ENCODE measurements at regions not wholly inside any gene's neighbourhood (a gene's known extent, or its start where the extent isn't known, plus 50 kb on each side); places are given as distances from the start of the nearest gene placed in this dataset.

DNA sequence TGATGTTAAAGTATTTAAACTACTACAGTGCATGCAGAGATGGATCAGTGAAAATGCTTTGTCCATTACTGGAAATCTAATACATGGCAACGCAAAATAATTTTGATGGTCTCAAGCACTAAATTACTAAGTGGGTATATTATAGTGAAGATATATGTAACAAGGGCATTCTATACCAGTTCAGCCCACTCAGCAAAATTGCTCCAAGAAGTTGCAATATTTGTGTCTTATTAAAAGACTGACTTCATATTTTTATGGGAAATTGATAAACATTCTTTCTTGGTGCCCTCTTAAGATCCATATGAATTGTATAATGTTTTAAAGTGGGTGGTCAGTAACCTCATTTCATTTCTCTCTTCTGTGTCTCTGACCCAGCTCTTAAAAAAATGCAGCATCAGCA lies 343.1 kb upstream of the MEX3C start:
- TF ChIP-seq ESRRA (IDR thresholded peaks at IDR 0.05; ENCODE audit: borderline replicate concordance, low read length) (no peak), NPAS2 (CRISPR knock-in tag; IDR thresholded peaks at IDR 0.05; ENCODE audit: borderline replicate concordance) (no peak), JUN (IDR thresholded peaks at IDR 0.05) (no peak), SREBF2 (IDR thresholded peaks at IDR 0.05) (no peak), MAFK (IDR thresholded peaks at IDR 0.05; ENCODE audit: partially characterized antibody) (peak; percentile 68)

DNA sequence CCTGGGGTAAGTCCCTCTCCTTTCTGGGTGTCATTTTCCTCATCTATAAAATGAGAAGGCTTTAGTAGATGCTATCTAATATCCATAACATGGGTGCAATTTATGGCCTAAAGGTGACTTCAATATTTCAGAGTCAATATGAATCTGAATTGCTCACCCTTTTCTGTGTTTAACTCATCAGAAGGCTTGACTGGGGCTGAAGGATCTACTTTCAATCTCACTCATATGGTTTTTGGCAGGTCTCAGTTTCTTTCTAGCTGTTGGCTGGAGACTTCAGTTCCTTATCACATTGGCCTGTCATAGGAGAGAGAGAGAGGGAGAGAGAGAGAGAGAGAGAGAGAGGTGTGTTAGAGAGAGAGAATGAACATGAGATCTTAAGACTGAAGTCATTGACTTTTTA lies 343.7 kb upstream of the MEX3C start:
- CTCF ChIA-PET: no interaction called here
- POLR2A ChIA-PET: no interaction called here
- FAIRE-seq (no peak), DNase-seq (ENCODE audit: low read depth in 1 of 2, low spot score in 1 of 2) (no peak), ATAC-seq (no peak)
- Histone ChIP-seq H3K4me3 (no peak overlapping the region), H3K4me2 (no peak overlapping the region), H3K9me3 (no peaks in the 10 kb centered on the region), H3K4me1 (no peaks in the 10 kb centered on the region), H3K27ac (no peak overlapping the region)
- no peak for TF ChIP-seq TFCP2L1 (CRISPR knock-in tag; IDR thresholded peaks at IDR 0.05)
- TF ChIP-seq, protein P1, sequence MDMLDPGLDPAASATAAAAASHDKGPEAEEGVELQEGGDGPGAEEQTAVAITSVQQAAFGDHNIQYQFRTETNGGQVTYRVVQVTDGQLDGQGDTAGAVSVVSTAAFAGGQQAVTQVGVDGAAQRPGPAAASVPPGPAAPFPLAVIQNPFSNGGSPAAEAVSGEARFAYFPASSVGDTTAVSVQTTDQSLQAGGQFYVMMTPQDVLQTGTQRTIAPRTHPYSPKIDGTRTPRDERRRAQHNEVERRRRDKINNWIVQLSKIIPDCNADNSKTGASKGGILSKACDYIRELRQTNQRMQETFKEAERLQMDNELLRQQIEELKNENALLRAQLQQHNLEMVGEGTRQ (IDR thresholded peaks at IDR 0.05): no peak
- TF ChIP-seq MAFK (IDR thresholded peaks at IDR 0.05; ENCODE audit: partially characterized antibody): no peak
- TF ChIP-seq FOSL2 (IDR thresholded peaks at IDR 0.05): no peak
- TF ChIP-seq FOSL2 (CRISPR knock-in tag; IDR thresholded peaks at IDR 0.05): no peak
- TF ChIP-seq JUNB (IDR thresholded peaks at IDR 0.05): no peak
- TF ChIP-seq GATA3 (IDR thresholded peaks at IDR 0.05; ENCODE audit: borderline replicate concordance): no peak
- no peak for TF ChIP-seq FOXS1 (CRISPR knock-in tag; IDR thresholded peaks at IDR 0.05)
- no peak for TF ChIP-seq FOSB (CRISPR knock-in tag; IDR thresholded peaks at IDR 0.05)
- no peak for TF ChIP-seq ZNF302 (CRISPR knock-in tag; IDR thresholded peaks at IDR 0.05)
- TF ChIP-seq POLR2AphosphoS2 (conservative IDR thresholded peaks at IDR 0.05; ENCODE audit: low read length): no peak
- TF ChIP-seq BHLHE40 (IDR thresholded peaks at IDR 0.05; ENCODE audit: low read depth, low read length): no peak
- TF ChIP-seq KDM1A (IDR thresholded peaks at IDR 0.05; ENCODE audit: low read depth): no peak
- no peak for TF ChIP-seq NPAS2 (CRISPR knock-in tag; IDR thresholded peaks at IDR 0.05; ENCODE audit: borderline replicate concordance)
- TF ChIP-seq, protein P2, sequence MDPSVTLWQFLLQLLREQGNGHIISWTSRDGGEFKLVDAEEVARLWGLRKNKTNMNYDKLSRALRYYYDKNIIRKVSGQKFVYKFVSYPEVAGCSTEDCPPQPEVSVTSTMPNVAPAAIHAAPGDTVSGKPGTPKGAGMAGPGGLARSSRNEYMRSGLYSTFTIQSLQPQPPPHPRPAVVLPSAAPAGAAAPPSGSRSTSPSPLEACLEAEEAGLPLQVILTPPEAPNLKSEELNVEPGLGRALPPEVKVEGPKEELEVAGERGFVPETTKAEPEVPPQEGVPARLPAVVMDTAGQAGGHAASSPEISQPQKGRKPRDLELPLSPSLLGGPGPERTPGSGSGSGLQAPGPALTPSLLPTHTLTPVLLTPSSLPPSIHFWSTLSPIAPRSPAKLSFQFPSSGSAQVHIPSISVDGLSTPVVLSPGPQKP (IDR thresholded peaks at IDR 0.05; ENCODE audit: low read depth, low read length): no peak
- TF ChIP-seq, protein P3, sequence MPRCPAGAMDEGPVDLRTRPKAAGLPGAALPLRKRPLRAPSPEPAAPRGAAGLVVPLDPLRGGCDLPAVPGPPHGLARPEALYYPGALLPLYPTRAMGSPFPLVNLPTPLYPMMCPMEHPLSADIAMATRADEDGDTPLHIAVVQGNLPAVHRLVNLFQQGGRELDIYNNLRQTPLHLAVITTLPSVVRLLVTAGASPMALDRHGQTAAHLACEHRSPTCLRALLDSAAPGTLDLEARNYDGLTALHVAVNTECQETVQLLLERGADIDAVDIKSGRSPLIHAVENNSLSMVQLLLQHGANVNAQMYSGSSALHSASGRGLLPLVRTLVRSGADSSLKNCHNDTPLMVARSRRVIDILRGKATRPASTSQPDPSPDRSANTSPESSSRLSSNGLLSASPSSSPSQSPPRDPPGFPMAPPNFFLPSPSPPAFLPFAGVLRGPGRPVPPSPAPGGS (IDR thresholded peaks at IDR 0.05): no peak
- TF ChIP-seq, protein P4, sequence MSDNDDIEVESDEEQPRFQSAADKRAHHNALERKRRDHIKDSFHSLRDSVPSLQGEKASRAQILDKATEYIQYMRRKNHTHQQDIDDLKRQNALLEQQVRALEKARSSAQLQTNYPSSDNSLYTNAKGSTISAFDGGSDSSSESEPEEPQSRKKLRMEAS (IDR thresholded peaks at IDR 0.05): no peak

More for the DNA sequence above, 343.1 kb upstream of the MEX3C start:
- CTCF ChIA-PET: no interaction called here
- POLR2A ChIA-PET: no interaction called here
- Histone ChIP-seq H3K4me1 (no peaks in the 10 kb centered on the region), H3K9me3 (no peaks in the 10 kb centered on the region), H3K4me3 (no peak overlapping the region), H3K27ac (no peak overlapping the region), H3K4me2 (no peak overlapping the region)
- DNase-seq (ENCODE audit: low read depth in 1 of 2, low spot score in 1 of 2) (no peak), ATAC-seq (no peak), FAIRE-seq (no peak)
- 96% methylated on average over 1 of the region's 1 CpG for WGBS (ENCODE audit: missing lambda C conversion rate)

DNA sequence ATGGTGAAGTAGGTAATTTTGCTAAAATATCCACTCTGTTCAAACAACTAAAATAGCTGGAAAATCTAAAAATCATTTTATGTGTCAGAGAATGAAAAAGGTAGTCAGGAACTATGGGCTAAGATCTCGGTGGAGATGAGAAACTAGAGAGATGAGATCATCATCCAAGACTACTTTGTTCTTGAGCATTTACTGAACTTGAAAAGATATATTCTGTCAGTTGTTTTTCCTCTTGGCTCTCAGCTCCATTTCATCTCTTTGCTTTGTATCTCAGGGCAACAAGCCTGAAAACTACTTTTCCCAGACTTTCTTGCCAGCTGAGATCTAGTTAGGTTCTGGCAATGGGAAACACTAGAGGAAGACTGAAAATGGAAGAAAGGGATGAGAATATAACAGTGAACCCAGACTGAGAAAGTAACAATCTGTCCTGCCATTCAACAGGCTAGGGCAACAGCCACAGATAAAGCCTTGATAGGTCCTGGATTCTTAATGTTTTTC lies 346.2 kb upstream of the MEX3C start:
- H3K9me3 ChIP-seq: no peaks in the 10 kb centered on the region
- no peak overlapping the region for H3K4me2 ChIP-seq
- DNase-seq (ENCODE audit: low read depth in 1 of 2, low spot score in 1 of 2) (no peak), ATAC-seq (no peak), FAIRE-seq (no peak)
- no peaks in the 10 kb centered on the region for H3K4me1 ChIP-seq
- H3K27ac ChIP-seq: no peak overlapping the region
- TF ChIP-seq HOXB13 (CRISPR knock-in tag; IDR thresholded peaks at IDR 0.05; ENCODE audit: low read depth): no peak
- no peak for TF ChIP-seq EHMT2 (IDR thresholded peaks at IDR 0.05; ENCODE audit: low read depth)
- no peak for TF ChIP-seq JUN (IDR thresholded peaks at IDR 0.05)
- TF ChIP-seq EP300 (IDR thresholded peaks at IDR 0.05): no peak
- TF ChIP-seq HDAC2 (IDR thresholded peaks at IDR 0.05): no peak
- no peak for TF ChIP-seq GATA3 (IDR thresholded peaks at IDR 0.05; ENCODE audit: borderline replicate concordance)
- POLR2A ChIA-PET: no interaction called here
- CTCF ChIA-PET: interaction anchor here (0.6 kb wide), 1 partner anchor 25 kb away, joined by 3 read pairs; no protein-coding TSS in a partner anchor
- H3K4me3 ChIP-seq: no peak overlapping the region
- WGBS (ENCODE audit: missing lambda C conversion rate): 64% methylated on average over 1 of the region's 1 CpG

Measured in A549 (cell line).